SK-N-MC (cell line): ENCODE measurements at regions not wholly inside any gene's neighbourhood (a gene's known extent, or its start where the extent isn't known, plus 50 kb on each side); places are given as distances from the start of the nearest gene placed in this dataset.

Source experiments
- EZH2 ChIP-seq: fragments of 200-600 bp; sonication (generic); IDR thresholded peaks from one replicate; pipeline ENCODE4 v1.6.1; 2017; ENCODE audit warnings: antibody characterized with exemption
- FOXP2 ChIP-seq: optimal IDR thresholded peaks from 2 replicates; pipeline ENCODE3; 2011; ENCODE audit warnings: mild to moderate bottlenecking, moderate library complexity; ENCODE audit not compliant: insufficient read depth; ENCODE audit errors: extremely low read length, control extremely low read depth
- POLR2AphosphoS5 ChIP-seq: IDR thresholded peaks from 2 replicates; pipeline ENCODE4 v1.6.1; 2012; ENCODE audit warnings: mild to moderate bottlenecking, low read depth, low read length, borderline replicate concordance

GRCh38 chr22:23431337-23432072, 148.6 kb downstream of the IGLL1 start:
- TF ChIP-seq EZH2: no peak
- peak; percentile 64 for TF ChIP-seq POLR2AphosphoS5
- peak; percentile 46 for TF ChIP-seq FOXP2
